Stimulated activated CD4-positive, alpha-beta T cell treated with anti-CD3 and anti-CD28 coated beads, Interleukin-2, amount 100 ng/mL, for 4 hours (primary cell): ENCODE measurements at regions not wholly inside any gene's neighbourhood (a gene's known extent, or its start where the extent isn't known, plus 50 kb on each side); places are given as distances from the start of the nearest gene placed in this dataset.

Source experiments
- DNase-seq: peaks from one replicate; pipeline ENCODE4 v3.0.0-alpha.2; 2020; ENCODE audit warnings: low read depth

DNA sequence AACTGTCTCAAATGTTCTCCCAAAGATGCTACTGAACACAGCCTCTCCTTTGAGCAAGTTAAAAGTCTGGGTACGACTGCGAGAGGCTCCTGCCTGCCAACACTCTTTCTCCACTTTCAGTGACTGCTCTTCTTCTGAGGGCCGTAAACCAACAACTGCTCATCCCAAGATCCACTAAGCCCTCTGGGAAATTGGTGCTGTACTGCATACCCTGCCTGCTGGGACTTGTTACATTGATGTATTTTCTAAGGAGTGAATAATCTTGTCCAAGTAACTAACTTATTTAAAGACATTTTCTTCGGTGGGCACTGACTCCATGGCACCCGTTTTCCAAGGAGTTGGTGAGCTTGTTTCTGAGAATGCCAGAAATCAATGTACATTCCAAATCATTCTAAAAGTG lies 87.2 kb downstream of the ZNF280B start:
- DNase-seq, result no peak

DNA sequence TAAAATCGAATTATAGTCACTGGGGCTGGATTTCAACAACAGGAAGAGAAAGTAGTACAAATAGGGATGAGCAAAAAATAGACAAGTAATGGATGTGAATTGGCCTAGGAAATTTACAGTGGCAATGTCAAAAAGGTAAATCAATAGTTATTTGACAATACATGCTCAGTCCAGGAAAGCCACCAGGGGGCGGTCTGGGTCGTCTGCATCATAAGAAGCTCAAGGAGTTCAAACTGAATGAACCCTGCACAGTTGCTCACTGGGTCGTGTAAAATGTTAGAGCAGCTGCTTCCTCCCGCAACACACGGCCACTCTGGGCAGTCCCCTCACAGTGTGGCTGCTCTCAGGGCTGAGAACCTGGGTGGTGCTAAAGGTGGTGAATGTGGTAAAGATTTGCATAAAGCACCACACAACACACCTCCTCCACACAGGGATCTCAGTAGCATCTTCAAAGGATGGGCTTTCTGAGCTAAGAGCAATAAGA lies 85.9 kb downstream of the ZNF280B start:
- peak; percentile 38 for DNase-seq

DNA sequence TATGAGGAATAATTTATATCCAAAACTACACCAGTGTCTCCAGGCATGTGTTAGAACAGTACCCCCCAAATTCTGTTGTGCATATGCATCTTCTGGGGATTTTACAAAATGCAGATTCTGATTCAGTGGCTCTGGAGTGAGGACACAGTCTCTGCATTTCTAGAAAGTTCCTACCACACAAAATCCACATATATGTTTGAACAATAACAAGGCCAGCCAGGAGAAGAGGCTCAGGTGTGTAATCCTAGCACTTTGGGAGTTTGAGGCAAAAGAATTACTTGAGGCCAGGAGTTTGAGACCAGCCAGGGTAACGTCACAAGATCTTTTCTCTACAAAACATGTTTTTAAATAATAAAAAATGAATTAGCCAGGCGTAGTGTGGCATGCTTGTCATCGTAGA lies 84.9 kb downstream of the ZNF280B start:
- DNase-seq, result no peak

DNA sequence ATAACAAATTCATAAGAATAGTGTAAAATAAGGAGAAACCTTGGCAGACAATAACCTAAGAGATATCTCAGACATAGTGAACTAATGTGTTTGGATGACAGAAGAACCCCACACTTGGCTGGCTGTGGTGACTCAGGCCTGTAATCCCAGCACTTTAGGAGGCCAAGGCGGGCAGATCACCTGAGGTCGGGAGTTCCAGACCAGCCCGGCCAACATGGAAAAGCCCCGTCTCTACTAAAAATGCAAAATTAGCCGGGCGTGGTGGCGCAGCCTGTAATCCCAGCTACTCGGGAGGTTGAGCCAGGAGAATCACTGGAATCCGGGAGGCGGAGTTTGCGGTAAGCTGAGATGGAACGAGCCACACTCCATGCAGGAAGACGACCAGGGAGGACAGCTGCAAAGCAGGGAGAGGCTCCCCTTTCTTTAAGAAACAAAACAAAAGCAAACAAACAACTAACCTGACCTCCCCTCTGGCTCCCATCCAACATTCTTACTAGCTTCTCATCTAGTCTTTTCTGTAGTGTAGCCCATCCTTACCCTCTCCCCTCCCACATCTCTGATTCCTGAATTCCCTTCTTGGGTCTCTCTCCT lies 84.2 kb downstream of the ZNF280B start:
- DNase-seq, result no peak

DNA sequence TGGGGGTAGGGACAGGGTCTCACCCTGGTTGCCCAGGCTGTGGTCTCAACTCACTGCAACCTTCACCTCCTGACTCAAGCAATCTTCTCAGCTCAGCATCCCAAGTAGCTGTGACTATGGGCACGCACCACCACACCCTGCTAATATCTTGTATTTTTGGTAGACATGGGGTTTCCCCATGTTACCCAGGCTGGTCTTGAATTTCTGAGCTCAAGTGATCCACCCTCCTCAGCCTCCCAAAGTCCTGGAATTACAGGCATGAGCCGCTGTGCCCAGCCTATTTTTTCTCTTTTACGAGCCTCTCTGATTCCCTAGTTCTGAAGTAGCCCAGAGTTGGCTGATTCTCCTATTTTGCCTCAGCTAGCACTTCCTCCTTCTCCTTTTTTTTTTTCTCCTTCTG lies 83.6 kb downstream of the ZNF280B start:
- no peak for DNase-seq

DNA sequence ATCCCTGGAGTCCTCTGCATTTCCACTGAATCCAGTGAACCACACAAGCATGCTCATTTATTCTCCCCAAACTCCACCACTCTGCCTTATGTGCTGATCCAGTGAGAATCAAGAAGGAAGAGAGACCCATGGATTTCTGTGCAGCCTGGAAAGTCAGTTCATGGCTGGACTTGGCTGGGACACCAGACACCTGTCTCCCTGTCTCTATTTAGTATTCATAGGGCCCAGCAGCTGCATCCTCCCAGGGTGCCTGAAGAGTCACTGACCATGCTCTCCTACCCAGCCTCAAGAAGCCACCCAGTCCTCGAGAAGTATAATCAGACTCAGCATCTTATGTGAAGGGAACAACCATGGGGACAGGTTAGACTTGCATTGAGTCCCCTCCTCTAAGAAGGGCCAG lies 83.2 kb downstream of the ZNF280B start:
- DNase-seq, result no peak

DNA sequence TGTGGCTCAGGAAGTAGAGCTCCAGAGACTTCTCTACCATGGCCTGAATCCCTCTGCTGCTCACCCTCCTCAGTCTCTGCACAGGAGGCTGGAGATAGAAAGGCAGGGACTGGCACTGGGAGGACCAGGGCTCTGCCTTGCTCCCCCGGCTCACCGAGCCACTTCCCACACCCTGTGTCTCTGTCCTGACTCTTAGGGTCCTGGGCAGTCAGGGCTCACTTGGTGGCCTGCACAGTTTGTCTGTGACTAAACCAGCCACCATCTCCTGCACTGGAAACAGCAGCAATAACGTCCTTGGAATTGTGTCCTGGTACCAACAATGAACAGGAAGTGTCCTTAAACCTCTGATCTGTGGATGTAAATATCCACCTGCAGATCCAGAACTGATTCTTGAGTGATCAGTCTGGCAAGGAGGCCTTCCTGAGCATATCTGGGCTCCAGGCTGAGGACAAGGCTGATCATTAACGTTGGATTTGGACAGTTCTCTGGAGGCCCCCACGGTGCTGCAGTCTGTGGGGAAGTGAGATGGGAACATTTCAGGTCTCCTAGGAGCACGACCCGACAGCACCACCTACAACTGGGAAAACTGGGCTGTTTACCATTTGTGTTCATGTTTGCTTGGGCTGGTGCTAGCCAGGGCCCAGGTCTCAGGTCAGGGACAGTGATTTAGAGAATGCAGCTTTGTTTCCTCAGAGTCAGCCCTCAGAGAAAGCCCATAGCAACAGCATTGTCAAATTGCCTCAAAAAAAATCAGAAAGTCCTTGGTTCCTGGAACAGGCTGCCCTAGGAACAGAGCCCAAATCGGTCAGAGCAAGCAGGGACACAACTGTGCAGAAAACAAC lies 82.5 kb downstream of the ZNF280B start:
- DNase-seq, result no peak

DNA sequence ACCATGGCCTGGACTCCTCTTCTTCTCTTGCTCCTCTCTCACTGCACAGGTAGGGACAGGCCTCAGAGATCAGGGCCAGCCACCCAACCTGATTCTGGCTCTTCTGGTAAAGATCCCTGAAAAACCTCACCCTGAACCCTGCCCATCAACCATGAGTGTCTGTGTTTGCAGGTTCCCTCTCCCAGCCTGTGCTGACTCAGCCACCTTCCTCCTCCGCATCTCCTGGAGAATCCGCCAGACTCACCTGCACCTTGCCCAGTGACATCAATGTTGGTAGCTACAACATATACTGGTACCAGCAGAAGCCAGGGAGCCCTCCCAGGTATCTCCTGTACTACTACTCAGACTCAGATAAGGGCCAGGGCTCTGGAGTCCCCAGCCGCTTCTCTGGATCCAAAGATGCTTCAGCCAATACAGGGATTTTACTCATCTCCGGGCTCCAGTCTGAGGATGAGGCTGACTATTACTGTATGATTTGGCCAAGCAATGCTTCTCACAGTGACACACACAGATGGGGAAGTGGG lies 80.9 kb downstream of the ZNF280B start:
- no peak for DNase-seq

DNA sequence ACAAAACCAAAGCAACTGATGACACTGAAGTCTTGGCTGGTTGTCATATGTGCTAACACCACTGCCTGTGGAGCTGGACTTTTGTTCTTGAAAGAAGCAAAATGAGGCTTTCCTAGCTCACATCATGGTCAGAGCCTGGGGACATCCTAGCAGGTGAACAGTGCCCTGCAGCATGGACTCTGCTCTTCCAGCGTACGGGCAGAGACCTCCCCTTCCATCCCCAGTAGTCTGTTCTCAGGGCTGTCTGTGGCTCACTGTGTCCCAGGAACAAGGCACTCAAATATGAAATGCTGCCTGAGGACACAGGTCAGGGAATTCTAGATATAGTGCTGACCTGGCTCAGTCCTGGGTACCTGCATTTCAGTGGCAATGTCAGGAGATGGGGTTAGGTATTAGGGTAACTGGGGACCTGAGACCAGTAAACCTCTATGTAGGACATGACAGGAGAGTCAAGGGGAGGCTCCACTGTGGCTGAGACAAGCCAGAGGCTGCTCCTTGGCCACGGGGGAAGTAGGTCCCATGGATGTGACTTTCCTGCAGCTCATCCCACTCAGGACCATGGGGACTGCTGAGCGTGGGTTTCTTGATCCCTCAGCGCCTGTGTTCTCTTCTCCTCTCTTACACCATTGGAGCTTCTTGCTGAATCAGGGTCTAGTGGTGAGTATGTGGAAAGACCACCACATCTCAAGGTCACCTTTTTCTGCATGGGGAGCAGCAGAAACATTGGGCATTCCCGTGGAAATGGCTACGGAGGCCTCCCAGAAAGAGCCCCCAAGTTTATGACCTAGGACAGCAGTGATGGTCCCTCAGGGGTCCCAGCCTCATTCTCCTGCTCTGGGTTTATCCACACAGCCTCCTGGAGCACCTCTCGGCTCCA lies 80.1 kb downstream of the ZNF280B start:
- no peak for DNase-seq

DNA sequence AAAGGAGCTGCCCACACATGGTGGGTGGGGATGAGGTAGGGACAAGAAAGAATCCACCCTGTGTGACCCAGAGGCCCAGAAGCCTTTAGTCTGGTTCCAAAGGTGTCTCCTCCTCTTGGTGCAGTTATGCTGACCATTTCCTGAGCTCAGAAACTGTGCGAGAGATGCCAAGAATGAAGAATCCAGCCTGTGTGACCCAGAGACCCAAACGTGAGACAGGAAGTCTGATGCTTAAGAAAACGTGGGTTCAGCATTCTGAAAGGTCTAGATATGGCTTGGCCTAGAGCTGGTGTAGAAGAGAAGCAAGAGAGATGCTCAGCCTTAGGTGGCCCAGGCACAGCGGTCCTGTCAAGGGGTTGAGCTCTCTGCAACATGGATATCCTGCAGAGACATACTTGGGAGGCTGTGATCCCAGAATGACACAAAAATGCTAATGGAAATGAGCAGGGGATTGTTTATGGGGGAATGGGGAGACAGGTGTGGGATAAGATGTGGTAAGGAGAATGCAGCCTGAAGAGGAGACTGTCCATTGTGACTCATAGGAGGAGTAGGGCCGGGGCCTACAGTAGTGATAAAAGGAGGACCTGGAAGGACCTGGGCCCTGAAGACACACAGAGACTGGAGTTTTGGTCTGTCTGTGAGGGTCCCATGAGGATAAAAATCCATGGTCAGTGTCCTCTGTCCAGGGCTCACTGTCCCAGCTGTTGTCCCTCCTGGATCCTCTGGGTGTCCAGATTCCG lies 79.0 kb downstream of the ZNF280B start:
- DNase-seq, result no peak

DNA sequence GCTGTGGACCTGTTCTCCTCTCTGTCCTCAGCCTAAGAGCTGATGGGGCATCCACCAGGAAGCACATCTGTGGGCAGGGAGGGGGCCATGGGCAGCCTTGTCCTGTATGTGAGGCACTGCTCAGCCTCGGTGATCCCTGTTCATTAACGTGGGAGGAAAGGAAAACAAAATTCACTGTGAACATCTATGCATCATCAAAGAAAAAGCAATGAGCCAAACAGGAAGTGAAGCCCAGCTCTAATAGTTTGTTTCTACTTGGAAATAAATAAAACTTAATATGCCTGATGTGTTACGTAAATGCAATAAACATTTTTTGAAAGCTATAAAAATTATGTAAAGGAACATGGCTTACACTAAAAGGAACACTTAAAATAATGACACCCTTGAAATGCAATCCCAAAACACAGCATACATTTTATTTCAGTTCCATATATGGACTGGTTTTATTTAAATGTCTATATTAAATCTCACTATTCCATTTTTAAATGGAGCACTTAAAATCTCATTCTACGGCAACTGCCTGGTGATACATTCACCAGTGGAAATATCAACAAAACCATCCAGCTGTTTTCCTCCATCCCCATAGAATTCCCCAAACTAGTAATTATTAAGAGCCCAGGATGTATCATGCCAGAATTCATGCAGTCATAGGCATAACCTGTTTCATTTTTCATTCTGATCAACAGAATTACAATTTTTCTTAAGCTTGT lies 78.3 kb downstream of the ZNF280B start:
- no peak for DNase-seq

DNA sequence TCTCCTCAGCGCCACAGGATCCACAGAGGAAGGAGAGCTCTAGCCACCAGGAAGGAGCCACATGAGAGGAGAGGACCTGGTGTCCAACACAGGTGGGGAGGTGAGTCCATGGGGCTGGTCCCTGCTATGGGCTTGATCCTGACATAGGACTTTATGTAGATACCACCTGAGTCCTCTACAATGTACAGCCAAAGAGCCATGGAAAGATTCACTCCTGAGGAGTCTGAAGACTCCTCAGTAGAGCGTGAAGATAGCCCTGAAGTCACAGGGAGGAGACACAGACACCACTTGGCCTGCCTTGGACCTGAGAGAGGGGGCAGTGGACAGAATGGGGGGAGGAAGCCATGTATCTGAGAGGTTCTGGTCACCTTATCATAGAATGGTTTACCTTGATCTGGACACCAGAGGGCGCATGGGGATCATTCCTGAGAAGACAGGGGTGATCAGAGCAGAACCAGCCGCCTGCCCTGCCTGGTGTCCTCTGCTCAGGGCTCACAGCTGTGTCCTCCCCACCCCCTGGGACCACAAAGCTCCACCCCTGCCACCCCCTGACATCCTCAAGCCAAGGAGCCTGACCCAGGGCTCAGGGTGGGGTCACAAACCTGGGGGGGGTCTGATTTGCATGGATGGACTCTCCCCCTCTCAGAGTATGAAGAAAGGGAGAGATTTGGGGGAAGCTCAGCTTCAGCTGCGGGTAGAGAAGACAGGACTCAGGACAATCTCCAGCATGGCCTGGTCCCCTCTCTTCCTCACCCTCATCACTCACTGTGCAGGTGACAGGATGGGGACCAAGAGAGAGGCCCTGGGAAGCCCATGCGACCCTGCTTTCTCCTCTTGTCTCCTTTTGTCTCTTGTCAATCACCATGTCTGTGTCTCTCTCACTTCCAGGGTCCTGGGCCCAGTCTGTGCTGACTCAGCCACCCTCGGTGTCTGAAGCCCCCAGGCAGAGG lies 77.0 kb downstream of the ZNF280B start:
- DNase-seq, result peak; percentile 32

DNA sequence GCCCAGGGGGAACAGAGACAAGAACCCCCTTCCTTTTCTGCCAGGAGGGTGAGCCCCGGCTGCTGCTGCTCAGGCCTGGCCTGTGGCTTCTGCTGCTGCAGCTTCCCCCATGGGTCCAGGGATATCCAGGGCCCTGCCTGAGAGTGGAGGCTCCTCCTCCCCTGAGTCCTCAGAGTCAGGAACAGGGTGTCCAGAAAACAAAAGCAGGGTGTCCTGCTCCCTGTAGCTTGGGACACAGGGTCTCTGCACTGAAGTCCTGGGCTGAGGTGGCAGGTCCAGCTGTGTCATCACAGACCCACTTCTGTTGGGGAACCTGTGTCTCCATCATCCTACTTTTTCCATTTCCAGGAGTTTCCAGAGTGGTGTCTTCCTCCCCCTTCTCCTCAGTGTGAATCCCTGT lies 76.1 kb downstream of the ZNF280B start:
- no peak for DNase-seq

DNA sequence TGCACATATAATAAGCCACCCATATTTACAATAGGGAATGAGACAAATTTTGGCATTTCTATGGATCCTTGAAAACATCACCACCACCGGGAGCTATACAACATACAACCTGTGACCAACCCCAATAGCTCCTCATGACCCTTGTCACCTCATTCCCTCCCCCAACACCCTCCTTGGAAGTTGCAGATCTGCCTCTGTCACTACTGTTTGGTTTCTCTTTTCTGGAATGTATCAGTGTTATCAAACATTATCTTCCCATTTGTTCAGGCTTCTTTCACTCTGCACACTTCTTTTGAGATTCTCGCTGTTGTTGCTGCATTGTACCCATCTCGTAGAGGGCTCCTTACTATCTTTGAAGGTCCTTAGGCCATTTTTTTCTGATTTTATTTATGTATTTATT lies 75.6 kb downstream of the ZNF280B start:
- no peak for DNase-seq

DNA sequence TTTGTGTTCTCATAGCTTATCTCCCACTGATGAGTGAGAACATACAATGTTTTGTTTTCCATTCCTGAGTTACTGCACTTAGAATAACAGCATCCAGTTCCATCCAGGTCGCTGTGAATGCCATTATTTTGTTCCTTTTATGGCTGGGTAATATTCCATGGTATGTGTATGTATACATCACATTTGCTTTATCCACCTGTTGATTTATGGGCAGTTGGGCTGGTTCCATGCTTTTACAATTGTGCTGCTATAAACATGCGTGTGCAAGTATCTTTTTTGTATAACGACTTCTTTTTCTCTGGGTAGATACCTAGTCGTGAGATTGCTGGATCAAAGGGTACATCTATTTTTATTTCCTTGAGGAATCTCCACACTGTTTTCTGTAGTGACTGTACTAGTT lies 74.8 kb downstream of the ZNF280B start:
- no peak for DNase-seq
